WTC11 (cell line): ENCODE measurements at regions not wholly inside any gene's neighbourhood (a gene's known extent, or its start where the extent isn't known, plus 50 kb on each side); places are given as distances from the start of the nearest gene placed in this dataset.

ENCODE experiments used
- ATAC-seq: fragments of 200-7000 bp; cut with Tn5 transposase; 2 replicates; pipeline ENCODE4 v1.10.0; 2021; ENCODE audit warnings: mild to moderate bottlenecking, moderate library complexity
- CTCF ChIA-PET: fragments of 300-600 bp; sonication (Branson Sonifier 250); formaldehyde crosslinking; loops from one replicate; lab custom pipeline; 2021; ENCODE audit warnings: antibody characterized with exemption; lab: Charles Lee
- POLR2A ChIA-PET: fragments of 350-600 bp; sonication (Branson Sonifier 250); formaldehyde crosslinking; loops from one replicate; lab custom pipeline; 2021; ENCODE audit warnings: antibody characterized with exemption; lab: Charles Lee
- DNase-seq: peaks from one replicate; pipeline ENCODE4 v3.0.0; 2021; ENCODE audit warnings: low spot score
- H3K27ac Mint-ChIP-seq: 2 replicates; pipeline ENCODE4 v1.8.0; 2021; ENCODE audit warnings: mixed read lengths
- H3K27me3 Mint-ChIP-seq: 2 replicates; pipeline ENCODE4 v1.8.0; 2021; ENCODE audit warnings: low read depth, mild to moderate bottlenecking, moderate library complexity, mixed read lengths
- H3K36me3 Mint-ChIP-seq: 2 replicates; pipeline ENCODE4 v1.8.0; 2021; ENCODE audit warnings: mixed read lengths
- H3K4me1 Mint-ChIP-seq: 2 replicates; pipeline ENCODE4 v1.8.0; 2022; ENCODE audit warnings: mixed read lengths
- H3K4me3 Mint-ChIP-seq: 2 replicates; pipeline ENCODE4 v1.8.0; 2021; ENCODE audit warnings: mild to moderate bottlenecking, moderate library complexity, mixed read lengths
- H3K9me3 Mint-ChIP-seq: 2 replicates; pipeline ENCODE4 v1.8.0; 2021; ENCODE audit warnings: mixed read lengths
- AR ChIP-seq: fragments of 250-450 bp; sonication (Bioruptor Pico); IDR thresholded peaks from 2 replicates; pipeline ENCODE4 v1.9.0; 2021; ENCODE audit warnings: mild to moderate bottlenecking
- ATF6 ChIP-seq: sonication (generic); formaldehyde crosslinking; IDR thresholded peaks from 2 replicates; pipeline ENCODE4 v1.8.1; 2023; ENCODE audit warnings: mild to moderate bottlenecking, missing genetic modification reagents
- E2F1 ChIP-seq: sonication (generic); formaldehyde crosslinking; IDR thresholded peaks from 2 replicates; pipeline ENCODE4 v1.8.0; 2022; ENCODE audit warnings: mild to moderate bottlenecking, missing genetic modification reagents
- FOXK1 ChIP-seq: sonication (generic); formaldehyde crosslinking; IDR thresholded peaks from 2 replicates; pipeline ENCODE4 v1.8.0; 2022; ENCODE audit warnings: mild to moderate bottlenecking, moderate library complexity, missing genetic modification reagents
- GABPB1 ChIP-seq: sonication (generic); formaldehyde crosslinking; IDR thresholded peaks from 2 replicates; pipeline ENCODE4 v1.8.1; 2023; ENCODE audit warnings: mild to moderate bottlenecking, missing genetic modification reagents
- IRF1 ChIP-seq: sonication (generic); formaldehyde crosslinking; IDR thresholded peaks from 2 replicates; pipeline ENCODE4 v1.8.0; 2023; ENCODE audit warnings: missing genetic modification reagents
- KAT7 ChIP-seq: sonication (generic); formaldehyde crosslinking; IDR thresholded peaks from 2 replicates; pipeline ENCODE4 v1.8.1; 2023; ENCODE audit warnings: missing genetic modification reagents, mild to moderate bottlenecking, borderline replicate concordance
- MYBL2 ChIP-seq: sonication (generic); formaldehyde crosslinking; IDR thresholded peaks from 2 replicates; pipeline ENCODE4 v1.8.1; 2023; ENCODE audit warnings: mild to moderate bottlenecking, moderate library complexity, missing genetic modification reagents
- NR2C2 ChIP-seq: sonication (generic); formaldehyde crosslinking; IDR thresholded peaks from 2 replicates; pipeline ENCODE4 v1.8.0; 2022; ENCODE audit warnings: mild to moderate bottlenecking, missing genetic modification reagents
- OVOL2 ChIP-seq: fragments of 250-450 bp; sonication (Bioruptor Pico); IDR thresholded peaks from 2 replicates; pipeline ENCODE4 v1.9.0; 2021; ENCODE audit warnings: mild to moderate bottlenecking, borderline replicate concordance
- RELA ChIP-seq: sonication (generic); formaldehyde crosslinking; IDR thresholded peaks from 2 replicates; pipeline ENCODE4 v1.8.1; 2022; ENCODE audit warnings: missing genetic modification reagents, mild to moderate bottlenecking, borderline replicate concordance
- RORB ChIP-seq: fragments of 250-450 bp; sonication (Bioruptor Pico); IDR thresholded peaks from 2 replicates; pipeline ENCODE4 v1.9.0; 2021; ENCODE audit warnings: mild to moderate bottlenecking
- TCF7 ChIP-seq: sonication (generic); formaldehyde crosslinking; IDR thresholded peaks from 2 replicates; pipeline ENCODE4 v1.8.0; 2022; ENCODE audit warnings: mild to moderate bottlenecking, low read depth, missing genetic modification reagents, moderate library complexity
- ZBTB21 ChIP-seq: sonication (generic); formaldehyde crosslinking; IDR thresholded peaks from 2 replicates; pipeline ENCODE4 v1.8.1; 2023; ENCODE audit warnings: mild to moderate bottlenecking, missing genetic modification reagents, borderline replicate concordance
- ZNF121 ChIP-seq: sonication (generic); formaldehyde crosslinking; IDR thresholded peaks from 2 replicates; pipeline ENCODE4 v1.8.0; 2023; ENCODE audit warnings: missing genetic modification reagents
- ZNF138 ChIP-seq: sonication (generic); formaldehyde crosslinking; conservative IDR thresholded peaks from 2 replicates; pipeline ENCODE4 v1.8.1; 2022; ENCODE audit warnings: mild to moderate bottlenecking, moderate library complexity, missing genetic modification reagents
- ZNF219 ChIP-seq: sonication (generic); formaldehyde crosslinking; IDR thresholded peaks from 2 replicates; pipeline ENCODE4 v1.8.0; 2023; ENCODE audit warnings: missing genetic modification reagents, mild to moderate bottlenecking, borderline replicate concordance
- ZNF416 ChIP-seq: fragments of 250-450 bp; sonication (Bioruptor Pico); IDR thresholded peaks from 2 replicates; pipeline ENCODE4 v1.9.0; 2021; ENCODE audit warnings: mild to moderate bottlenecking, inconsistent platforms
- TF ChIP-seq, protein P1 (sequence below): fragments of 250-450 bp; sonication (Bioruptor Pico); IDR thresholded peaks from 2 replicates; pipeline ENCODE4 v1.8.0; 2021; ENCODE audit warnings: mild to moderate bottlenecking
- TF ChIP-seq, protein P2 (sequence below): sonication (generic); formaldehyde crosslinking; IDR thresholded peaks from 2 replicates; pipeline ENCODE4 v1.8.1; 2023; ENCODE audit warnings: mild to moderate bottlenecking, moderate library complexity, missing genetic modification reagents
- TF ChIP-seq, protein P3 (sequence below): sonication (generic); formaldehyde crosslinking; IDR thresholded peaks from 2 replicates; pipeline ENCODE4 v1.8.1; 2022; ENCODE audit warnings: mild to moderate bottlenecking, missing genetic modification reagents, moderate library complexity, borderline replicate concordance
- TF ChIP-seq, protein P4 (sequence below): sonication (generic); formaldehyde crosslinking; IDR thresholded peaks from 2 replicates; pipeline ENCODE4 v1.8.0; 2022; ENCODE audit warnings: mild to moderate bottlenecking, missing genetic modification reagents

- TF ChIP-seq TCF7 (CRISPR knock-in tag) (no peak), ATF6 (CRISPR knock-in tag) (no peak), MYBL2 (no peak)
- TF ChIP-seq, protein P1, sequence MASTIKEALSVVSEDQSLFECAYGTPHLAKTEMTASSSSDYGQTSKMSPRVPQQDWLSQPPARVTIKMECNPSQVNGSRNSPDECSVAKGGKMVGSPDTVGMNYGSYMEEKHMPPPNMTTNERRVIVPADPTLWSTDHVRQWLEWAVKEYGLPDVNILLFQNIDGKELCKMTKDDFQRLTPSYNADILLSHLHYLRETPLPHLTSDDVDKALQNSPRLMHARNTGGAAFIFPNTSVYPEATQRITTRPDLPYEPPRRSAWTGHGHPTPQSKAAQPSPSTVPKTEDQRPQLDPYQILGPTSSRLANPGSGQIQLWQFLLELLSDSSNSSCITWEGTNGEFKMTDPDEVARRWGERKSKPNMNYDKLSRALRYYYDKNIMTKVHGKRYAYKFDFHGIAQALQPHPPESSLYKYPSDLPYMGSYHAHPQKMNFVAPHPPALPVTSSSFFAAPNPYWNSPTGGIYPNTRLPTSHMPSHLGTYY (CRISPR knock-in tag) = no peak
Observed at GRCh38 chr14:96671218-96671617, 126.0 kb upstream of the VRK1 start (continued).

DNA sequence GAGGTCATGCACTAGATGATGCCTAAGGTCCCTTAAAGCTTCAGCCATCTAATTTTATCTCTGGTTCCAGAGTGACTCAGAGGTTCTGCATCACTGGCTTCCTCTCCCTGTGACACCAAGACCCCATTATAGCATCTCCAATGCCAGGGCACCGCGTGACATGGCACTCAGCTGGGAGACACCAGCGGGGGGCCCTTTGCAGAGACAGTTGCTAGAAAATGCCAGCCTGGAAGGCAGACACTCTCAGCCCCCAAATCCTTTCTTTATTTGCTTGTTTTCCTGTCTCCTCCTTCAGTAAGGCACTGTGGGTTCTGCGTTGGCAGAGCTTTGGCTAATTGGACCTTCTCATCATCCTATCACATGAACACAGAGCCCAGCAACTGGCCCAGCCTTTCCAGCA lies 123.5 kb upstream of the VRK1 start:
- TF ChIP-seq FOXK1 (CRISPR knock-in tag) (no peak), NR2C2 (CRISPR knock-in tag) (no peak), OVOL2 (CRISPR knock-in tag) (no peak), ZNF219 (CRISPR knock-in tag) (no peak), ZBTB21 (CRISPR knock-in tag) (no peak)
- POLR2A ChIA-PET = no interaction called here
- Mint-ChIP-seq H3K4me1 (peaks cover 8% of the 10 kb centered on the region), H3K4me3 (no peak overlapping the region), H3K27ac (no peak overlapping the region), H3K27me3 (peaks cover 11% of the 10 kb centered on the region), H3K9me3 (peaks cover 6% of the 10 kb centered on the region), H3K36me3 (no peaks in the 10 kb centered on the region)
- CTCF ChIA-PET = interaction anchor here (0.6 kb wide), 1 partner anchor 92 kb away, joined by 3 read pairs; no protein-coding TSS in a partner anchor
- no peak for DNase-seq
- no peak for ATAC-seq

GRCh38 chr14:96674121-96674520 lies 123.1 kb upstream of the VRK1 start:
- peaks cover 6% of the 10 kb centered on the region for H3K9me3 Mint-ChIP-seq
- no peak overlapping the region for H3K27ac Mint-ChIP-seq
- no peak overlapping the region for H3K4me3 Mint-ChIP-seq
- H3K27me3 Mint-ChIP-seq = peaks cover 14% of the 10 kb centered on the region
- DNase-seq (no peak), ATAC-seq (no peak)
- CTCF ChIA-PET = interaction anchor here (0.6 kb wide), 1 partner anchor 92 kb away, joined by 3 read pairs; no protein-coding TSS in a partner anchor
- peaks cover 4% of the 10 kb centered on the region; the same call in 1 of the 2 replicates for H3K4me1 Mint-ChIP-seq
- no peaks in the 10 kb centered on the region for H3K36me3 Mint-ChIP-seq
- POLR2A ChIA-PET = no interaction called here
- TF ChIP-seq ZNF416 (no peak), ZNF121 (CRISPR knock-in tag) (no peak), ZNF138 (CRISPR knock-in tag) (no peak), OVOL2 (CRISPR knock-in tag) (no peak), RORB (CRISPR knock-in tag) (no peak), KAT7 (CRISPR knock-in tag) (no peak), GABPB1 (CRISPR knock-in tag) (no peak), AR (no peak), E2F1 (CRISPR knock-in tag) (no peak), IRF1 (CRISPR knock-in tag) (no peak), RELA (no peak)
- TF ChIP-seq, protein P2, sequence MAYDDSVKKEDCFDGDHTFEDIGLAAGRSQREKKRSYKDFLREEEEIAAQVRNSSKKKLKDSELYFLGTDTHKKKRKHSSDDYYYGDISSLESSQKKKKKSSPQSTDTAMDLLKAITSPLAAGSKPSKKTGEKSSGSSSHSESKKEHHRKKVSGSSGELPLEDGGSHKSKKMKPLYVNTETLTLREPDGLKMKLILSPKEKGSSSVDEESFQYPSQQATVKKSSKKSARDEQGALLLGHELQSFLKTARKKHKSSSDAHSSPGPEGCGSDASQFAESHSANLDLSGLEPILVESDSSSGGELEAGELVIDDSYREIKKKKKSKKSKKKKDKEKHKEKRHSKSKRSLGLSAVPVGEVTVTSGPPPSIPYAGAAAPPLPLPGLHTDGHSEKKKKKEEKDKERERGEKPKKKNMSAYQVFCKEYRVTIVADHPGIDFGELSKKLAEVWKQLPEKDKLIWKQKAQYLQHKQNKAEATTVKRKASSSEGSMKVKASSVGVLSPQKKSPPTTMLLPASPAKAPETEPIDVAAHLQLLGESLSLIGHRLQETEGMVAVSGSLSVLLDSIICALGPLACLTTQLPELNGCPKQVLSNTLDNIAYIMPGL (CRISPR knock-in tag) = no peak
- TF ChIP-seq, protein P3, sequence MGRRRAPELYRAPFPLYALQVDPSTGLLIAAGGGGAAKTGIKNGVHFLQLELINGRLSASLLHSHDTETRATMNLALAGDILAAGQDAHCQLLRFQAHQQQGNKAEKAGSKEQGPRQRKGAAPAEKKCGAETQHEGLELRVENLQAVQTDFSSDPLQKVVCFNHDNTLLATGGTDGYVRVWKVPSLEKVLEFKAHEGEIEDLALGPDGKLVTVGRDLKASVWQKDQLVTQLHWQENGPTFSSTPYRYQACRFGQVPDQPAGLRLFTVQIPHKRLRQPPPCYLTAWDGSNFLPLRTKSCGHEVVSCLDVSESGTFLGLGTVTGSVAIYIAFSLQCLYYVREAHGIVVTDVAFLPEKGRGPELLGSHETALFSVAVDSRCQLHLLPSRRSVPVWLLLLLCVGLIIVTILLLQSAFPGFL (CRISPR knock-in tag) = no peak
- TF ChIP-seq, protein P4, sequence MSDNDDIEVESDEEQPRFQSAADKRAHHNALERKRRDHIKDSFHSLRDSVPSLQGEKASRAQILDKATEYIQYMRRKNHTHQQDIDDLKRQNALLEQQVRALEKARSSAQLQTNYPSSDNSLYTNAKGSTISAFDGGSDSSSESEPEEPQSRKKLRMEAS = no peak
